Panc1 (cell line): ENCODE measurements at regions not wholly inside any gene's neighbourhood (a gene's known extent, or its start where the extent isn't known, plus 50 kb on each side); places are given as distances from the start of the nearest gene placed in this dataset.

Source experiments
- ATAC-seq: fragments of 200-7000 bp; cut with Tn5 transposase; 2 replicates; pipeline ENCODE4 v1.9.1; 2020; ENCODE audit warnings: mild to moderate bottlenecking, moderate library complexity
- BruUV-seq: library from RNA; stranded (reverse); fragments of 400-500 nt; replicated peaks from 2 replicates; lab custom pipeline; 2021; lab: Mats Ljungman, UMichigan
- CTCF ChIA-PET: fragments of 300-600 bp; sonication (Branson Sonifier 250); formaldehyde crosslinking; loops from one replicate; lab custom pipeline; 2022; ENCODE audit warnings: antibody characterized with exemption; lab: Charles Lee
- POLR2A ChIA-PET: fragments of 300-600 bp; sonication (Branson Sonifier 250); formaldehyde crosslinking; loops from one replicate; lab custom pipeline; 2022; ENCODE audit warnings: antibody characterized with exemption; lab: Charles Lee
- DNase-seq: peaks from one replicate; pipeline ENCODE4 v3.0.0-alpha.2; 2010; ENCODE audit warnings: low read depth, low spot score
- H3K27ac ChIP-seq: 2 replicates; pipeline ENCODE4 v1.5.1; 2011; ENCODE audit warnings: mild to moderate bottlenecking, low read length, inconsistent platforms
- H3K27me3 ChIP-seq: fragments of 200-500 bp; sonication (Bioruptor generic); 2 replicates; pipeline ENCODE4 v1.6.0; 2014; ENCODE audit warnings: low read length, inconsistent platforms; ENCODE audit not compliant: control insufficient read depth, insufficient read depth
- H3K36me3 ChIP-seq: fragments of 200-500 bp; sonication (Bioruptor generic); 2 replicates; pipeline ENCODE4 v1.5.1; 2014; ENCODE audit warnings: inconsistent platforms, mild to moderate bottlenecking, low read length, moderate library complexity; ENCODE audit not compliant: control insufficient read depth, insufficient read depth
- H3K4me1 ChIP-seq: 2 replicates; pipeline ENCODE4 v1.5.1; 2011; ENCODE audit warnings: inconsistent platforms, mild to moderate bottlenecking, low read length, moderate library complexity; ENCODE audit not compliant: control insufficient read depth, insufficient read depth
- H3K4me3 ChIP-seq, 2 experiments: 2 replicates each; pipeline ENCODE4 v1.5.1; 2011 to 2012; ENCODE audit warnings: low read depth in 2 of 2, low read length in 2 of 2, mild to moderate bottlenecking in 2 of 2, inconsistent platforms in 1 of 2, moderate library complexity in 1 of 2
- H3K9me3 ChIP-seq: fragments of 200-500 bp; sonication (Bioruptor generic); 2 replicates; pipeline ENCODE4 v1.5.1; 2014; ENCODE audit warnings: low read depth, mild to moderate bottlenecking, inconsistent platforms, low read length, moderate library complexity; ENCODE audit not compliant: control insufficient read depth, insufficient read depth
- POLR2AphosphoS5 ChIP-seq: IDR thresholded peaks from 2 replicates; pipeline ENCODE4 v1.6.1; 2012; ENCODE audit warnings: mild to moderate bottlenecking, low read depth, low read length, moderate library complexity
- SIN3A ChIP-seq: IDR thresholded peaks from 2 replicates; pipeline ENCODE4 v1.6.1; 2012; ENCODE audit warnings: low read depth, mild to moderate bottlenecking, low read length, moderate library complexity, borderline replicate concordance; ENCODE audit not compliant: insufficient read depth
- TCF7L2 ChIP-seq: IDR thresholded peaks from 2 replicates; pipeline ENCODE4 v1.6.1; 2011; ENCODE audit warnings: mild to moderate bottlenecking, low read depth, low read length, inconsistent platforms
- in situ Hi-C: cut with HindIII; loops from 2 replicates; pipeline ENCODE4 v1.10.0; 2016; ENCODE audit warnings: low sequenced_read_pairs, low pct_unique_long_range_greater_than_20kb
- intact Hi-C: fragments of 100-400 bp; cut with micrococcal nuclease; formaldehyde crosslinking; loops from one replicate; pipeline ENCODE4 v1.10.0; 2022; ENCODE audit not compliant: unreplicated experiment
- TF ChIP-seq, protein P1 (sequence below), 2 experiments: IDR thresholded peaks; 2 replicates each; pipeline ENCODE4 v1.6.1; 2011 to 2012; ENCODE audit warnings: low read depth in 2 of 2, control low read depth in 1 of 2, low read length in 1 of 2, mild to moderate bottlenecking in 1 of 2, moderate library complexity in 1 of 2; ENCODE audit not compliant: insufficient read depth in 1 of 2
- TF ChIP-seq, protein P2 (sequence below): fragments of 450-650 bp; IDR thresholded peaks from 2 replicates; pipeline ENCODE4 v1.5.1; 2017; ENCODE audit warnings: mild to moderate bottlenecking

DNA sequence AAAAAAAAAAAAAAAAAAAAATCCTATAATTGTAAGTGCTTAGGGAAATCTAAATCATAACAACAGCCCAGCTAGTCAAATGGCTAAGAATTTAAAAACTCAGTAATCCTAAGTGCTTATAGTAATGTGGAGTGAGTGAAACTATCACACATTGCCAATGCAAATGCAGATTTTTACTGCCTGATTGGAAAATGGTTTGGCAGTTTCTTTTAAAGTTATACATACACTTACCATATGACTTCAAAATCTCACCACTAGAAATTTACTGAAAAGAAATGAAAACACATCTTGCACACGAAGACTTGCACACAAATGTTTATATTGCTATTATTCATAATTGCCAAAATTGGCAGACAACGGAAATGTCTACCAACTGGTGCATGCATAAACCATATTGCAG lies 51.3 kb upstream of the STXBP6 start:
- in situ Hi-C loops (no loop called here), intact Hi-C loops (no loop called here)
- DNase-seq (no peak), ATAC-seq (no peak)
- ChIA-PET CTCF (no interaction called here), POLR2A (no interaction called here)
- Histone ChIP-seq H3K36me3 (no peaks in the 10 kb centered on the region), H3K9me3 (no peaks in the 10 kb centered on the region), H3K4me1 (no peaks in the 10 kb centered on the region), H3K27ac (no peak overlapping the region), H3K4me3 (no peak overlapping the region), H3K27me3 (no peaks in the 10 kb centered on the region)
- no TSS peak for BruUV-seq
- TF ChIP-seq, protein P1, sequence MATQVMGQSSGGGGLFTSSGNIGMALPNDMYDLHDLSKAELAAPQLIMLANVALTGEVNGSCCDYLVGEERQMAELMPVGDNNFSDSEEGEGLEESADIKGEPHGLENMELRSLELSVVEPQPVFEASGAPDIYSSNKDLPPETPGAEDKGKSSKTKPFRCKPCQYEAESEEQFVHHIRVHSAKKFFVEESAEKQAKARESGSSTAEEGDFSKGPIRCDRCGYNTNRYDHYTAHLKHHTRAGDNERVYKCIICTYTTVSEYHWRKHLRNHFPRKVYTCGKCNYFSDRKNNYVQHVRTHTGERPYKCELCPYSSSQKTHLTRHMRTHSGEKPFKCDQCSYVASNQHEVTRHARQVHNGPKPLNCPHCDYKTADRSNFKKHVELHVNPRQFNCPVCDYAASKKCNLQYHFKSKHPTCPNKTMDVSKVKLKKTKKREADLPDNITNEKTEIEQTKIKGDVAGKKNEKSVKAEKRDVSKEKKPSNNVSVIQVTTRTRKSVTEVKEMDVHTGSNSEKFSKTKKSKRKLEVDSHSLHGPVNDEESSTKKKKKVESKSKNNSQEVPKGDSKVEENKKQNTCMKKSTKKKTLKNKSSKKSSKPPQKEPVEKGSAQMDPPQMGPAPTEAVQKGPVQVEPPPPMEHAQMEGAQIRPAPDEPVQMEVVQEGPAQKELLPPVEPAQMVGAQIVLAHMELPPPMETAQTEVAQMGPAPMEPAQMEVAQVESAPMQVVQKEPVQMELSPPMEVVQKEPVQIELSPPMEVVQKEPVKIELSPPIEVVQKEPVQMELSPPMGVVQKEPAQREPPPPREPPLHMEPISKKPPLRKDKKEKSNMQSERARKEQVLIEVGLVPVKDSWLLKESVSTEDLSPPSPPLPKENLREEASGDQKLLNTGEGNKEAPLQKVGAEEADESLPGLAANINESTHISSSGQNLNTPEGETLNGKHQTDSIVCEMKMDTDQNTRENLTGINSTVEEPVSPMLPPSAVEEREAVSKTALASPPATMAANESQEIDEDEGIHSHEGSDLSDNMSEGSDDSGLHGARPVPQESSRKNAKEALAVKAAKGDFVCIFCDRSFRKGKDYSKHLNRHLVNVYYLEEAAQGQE (IDR thresholded peaks at IDR 0.05; ENCODE audit: insufficient read depth in 1 of 2, low read depth in 2 of 2, low read length in 1 of 2), result no peak
- TF ChIP-seq TCF7L2 (no peak), POLR2AphosphoS5 (no peak), SIN3A (no peak)
- TF ChIP-seq, protein P2, sequence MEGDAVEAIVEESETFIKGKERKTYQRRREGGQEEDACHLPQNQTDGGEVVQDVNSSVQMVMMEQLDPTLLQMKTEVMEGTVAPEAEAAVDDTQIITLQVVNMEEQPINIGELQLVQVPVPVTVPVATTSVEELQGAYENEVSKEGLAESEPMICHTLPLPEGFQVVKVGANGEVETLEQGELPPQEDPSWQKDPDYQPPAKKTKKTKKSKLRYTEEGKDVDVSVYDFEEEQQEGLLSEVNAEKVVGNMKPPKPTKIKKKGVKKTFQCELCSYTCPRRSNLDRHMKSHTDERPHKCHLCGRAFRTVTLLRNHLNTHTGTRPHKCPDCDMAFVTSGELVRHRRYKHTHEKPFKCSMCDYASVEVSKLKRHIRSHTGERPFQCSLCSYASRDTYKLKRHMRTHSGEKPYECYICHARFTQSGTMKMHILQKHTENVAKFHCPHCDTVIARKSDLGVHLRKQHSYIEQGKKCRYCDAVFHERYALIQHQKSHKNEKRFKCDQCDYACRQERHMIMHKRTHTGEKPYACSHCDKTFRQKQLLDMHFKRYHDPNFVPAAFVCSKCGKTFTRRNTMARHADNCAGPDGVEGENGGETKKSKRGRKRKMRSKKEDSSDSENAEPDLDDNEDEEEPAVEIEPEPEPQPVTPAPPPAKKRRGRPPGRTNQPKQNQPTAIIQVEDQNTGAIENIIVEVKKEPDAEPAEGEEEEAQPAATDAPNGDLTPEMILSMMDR, result no peak
